ENCODE measurements at regions not wholly inside any gene's neighbourhood (a gene's known extent, or its start where the extent isn't known, plus 50 kb on each side); places are given as distances from the start of the nearest gene placed in this dataset.

GRCh38 chr3:137204409-137204808 lies 246.6 kb downstream of the IL20RB start:
- no peak overlapping the region for H3K4me3 ChIP-seq (ENCODE audit: insufficient read depth in 1 of 2, low read depth in 1 of 2, low read length in 2 of 2)
- H3K9ac ChIP-seq (ENCODE audit: low read length), result no peak overlapping the region
- no peak overlapping the region for H2BK5ac ChIP-seq (ENCODE audit: low read depth, low read length, poor library complexity, severe bottlenecking)
- no peaks in the 10 kb centered on the region for H3K4me1 ChIP-seq (ENCODE audit: control insufficient read depth, insufficient read depth, low read depth, low read length)
- H3K23ac ChIP-seq (ENCODE audit: low read length in 2 of 2), result no peak overlapping the region
- H3K9me3 ChIP-seq (ENCODE audit: control insufficient read depth, low read length), result no peaks in the 10 kb centered on the region
- H3K4me2 ChIP-seq (ENCODE audit: low read length, poor library complexity, severe bottlenecking), result no peak overlapping the region
- no peaks in the 10 kb centered on the region for H3K79me1 ChIP-seq (replicated peaks; ENCODE audit: low read length, poor library complexity, severe bottlenecking)
- H2BK12ac ChIP-seq (ENCODE audit: low read length in 2 of 2), result no peak overlapping the region
- no peaks in the 10 kb centered on the region for H3K27me3 ChIP-seq (ENCODE audit: control insufficient read depth in 1 of 2, insufficient read depth in 1 of 2, low read length in 2 of 2)
- no peak overlapping the region for H3K4ac ChIP-seq (ENCODE audit: low read depth in 1 of 2, low read length in 2 of 2)
- H3K36me3 ChIP-seq (ENCODE audit: control insufficient read depth in 1 of 2, insufficient read depth in 2 of 2, low read depth in 1 of 2, low read length in 2 of 2), result no peaks in the 10 kb centered on the region
- no peak overlapping the region for H3K27ac ChIP-seq (ENCODE audit: low read length, poor library complexity, severe bottlenecking)
- no peak overlapping the region for H4K91ac ChIP-seq (ENCODE audit: low read length)
- WGBS, result 51% methylated on average over 3 of the region's 3 CpGs
- H3K14ac ChIP-seq (ENCODE audit: low read length in 2 of 2), result no peak overlapping the region
- H2AK5ac ChIP-seq (ENCODE audit: low read length, severe bottlenecking), result no peak overlapping the region
- H4K8ac ChIP-seq (ENCODE audit: low read length), result no peak overlapping the region
- H2AFZ ChIP-seq (ENCODE audit: low read depth, low read length), result no peak overlapping the region
- no peak overlapping the region for H2BK15ac ChIP-seq (ENCODE audit: low read depth, poor library complexity, severe bottlenecking)
- H3K18ac ChIP-seq (ENCODE audit: low read depth in 1 of 2, low read length in 2 of 2), result no peak overlapping the region
- peak; percentile 6 for DNase-seq
- H2BK120ac ChIP-seq (ENCODE audit: low read depth, low read length), result no peak overlapping the region

GRCh38 chr3:137205394-137206045 lies 247.7 kb downstream of the IL20RB start:
- Histone ChIP-seq H3K4me2 (ENCODE audit: low read length, poor library complexity, severe bottlenecking) (no peak overlapping the region), H4K91ac (ENCODE audit: low read length) (no peak overlapping the region), H3K14ac (ENCODE audit: low read length in 2 of 2) (no peak overlapping the region), H3K9ac (ENCODE audit: low read length) (no peak overlapping the region), H3K4me1 (ENCODE audit: control insufficient read depth, insufficient read depth, low read depth, low read length) (no peaks in the 10 kb centered on the region), H2BK15ac (ENCODE audit: low read depth, poor library complexity, severe bottlenecking) (no peak overlapping the region), H3K23ac (ENCODE audit: low read length in 2 of 2) (no peak overlapping the region), H4K8ac (ENCODE audit: low read length) (no peak overlapping the region), H2BK12ac (ENCODE audit: low read length in 2 of 2) (no peak overlapping the region), H3K27ac (ENCODE audit: low read length, poor library complexity, severe bottlenecking) (no peak overlapping the region), H3K36me3 (ENCODE audit: control insufficient read depth in 1 of 2, insufficient read depth in 2 of 2, low read depth in 1 of 2, low read length in 2 of 2) (no peaks in the 10 kb centered on the region), H3K4me3 (ENCODE audit: insufficient read depth in 1 of 2, low read depth in 1 of 2, low read length in 2 of 2) (no peak overlapping the region), H3K18ac (ENCODE audit: low read depth in 1 of 2, low read length in 2 of 2) (no peak overlapping the region), H2AK5ac (ENCODE audit: low read length, severe bottlenecking) (no peak overlapping the region), H3K79me1 (replicated peaks; ENCODE audit: low read length, poor library complexity, severe bottlenecking) (no peaks in the 10 kb centered on the region), H2BK5ac (ENCODE audit: low read depth, low read length, poor library complexity, severe bottlenecking) (no peak overlapping the region), H3K4ac (ENCODE audit: low read depth in 1 of 2, low read length in 2 of 2) (no peak overlapping the region), H3K27me3 (ENCODE audit: control insufficient read depth in 1 of 2, insufficient read depth in 1 of 2, low read length in 2 of 2) (no peaks in the 10 kb centered on the region), H3K9me3 (ENCODE audit: control insufficient read depth, low read length) (no peaks in the 10 kb centered on the region), H2BK120ac (ENCODE audit: low read depth, low read length) (no peak overlapping the region), H2AFZ (ENCODE audit: low read depth, low read length) (no peak overlapping the region)
- WGBS, result 14% methylated on average over 5 of the region's 5 CpGs
- DNase-seq, result peak; percentile 64

GRCh38 chr3:137207616-137208015 lies 249.8 kb downstream of the IL20RB start:
- no peak overlapping the region for H3K18ac ChIP-seq (ENCODE audit: low read depth in 1 of 2, low read length in 2 of 2)
- H3K27me3 ChIP-seq (ENCODE audit: control insufficient read depth in 1 of 2, insufficient read depth in 1 of 2, low read length in 2 of 2), result no peaks in the 10 kb centered on the region
- 96% methylated on average over 1 of the region's 1 CpG for WGBS

GRCh38 chr3:137217733-137218132 lies 259.9 kb downstream of the IL20RB start:
- Histone ChIP-seq H3K4me2 (ENCODE audit: low read length, poor library complexity, severe bottlenecking) (no peak overlapping the region), H3K4me1 (ENCODE audit: control insufficient read depth, insufficient read depth, low read depth, low read length) (no peaks in the 10 kb centered on the region), H2AFZ (ENCODE audit: low read depth, low read length) (no peak overlapping the region), H3K27me3 (ENCODE audit: control insufficient read depth in 1 of 2, insufficient read depth in 1 of 2, low read length in 2 of 2) (no peaks in the 10 kb centered on the region), H3K14ac (ENCODE audit: low read length in 2 of 2) (no peak overlapping the region), H3K36me3 (ENCODE audit: control insufficient read depth in 1 of 2, insufficient read depth in 2 of 2, low read depth in 1 of 2, low read length in 2 of 2) (no peaks in the 10 kb centered on the region), H3K4me3 (ENCODE audit: insufficient read depth in 1 of 2, low read depth in 1 of 2, low read length in 2 of 2) (no peak overlapping the region), H4K8ac (ENCODE audit: low read length) (no peak overlapping the region), H3K18ac (ENCODE audit: low read depth in 1 of 2, low read length in 2 of 2) (no peak overlapping the region), H3K23ac (ENCODE audit: low read length in 2 of 2) (no peak overlapping the region), H3K9me3 (ENCODE audit: control insufficient read depth, low read length) (no peaks in the 10 kb centered on the region), H2BK12ac (ENCODE audit: low read length in 2 of 2) (no peak overlapping the region), H2BK5ac (ENCODE audit: low read depth, low read length, poor library complexity, severe bottlenecking) (no peak overlapping the region), H4K91ac (ENCODE audit: low read length) (no peak overlapping the region), H2BK15ac (ENCODE audit: low read depth, poor library complexity, severe bottlenecking) (no peak overlapping the region), H3K4ac (ENCODE audit: low read depth in 1 of 2, low read length in 2 of 2) (no peak overlapping the region), H3K9ac (ENCODE audit: low read length) (no peak overlapping the region), H2BK120ac (ENCODE audit: low read depth, low read length) (no peak overlapping the region), H2AK5ac (ENCODE audit: low read length, severe bottlenecking) (no peak overlapping the region), H3K79me1 (replicated peaks; ENCODE audit: low read length, poor library complexity, severe bottlenecking) (no peaks in the 10 kb centered on the region), H3K27ac (ENCODE audit: low read length, poor library complexity, severe bottlenecking) (no peak overlapping the region)
- DNase-seq, result no peak
- 31% methylated on average over 3 of the region's 5 CpGs for WGBS

More at GRCh38 chr3:137207616-137208015, 249.8 kb downstream of the IL20RB start:
- Histone ChIP-seq H4K8ac (ENCODE audit: low read length) (no peak overlapping the region), H2AFZ (ENCODE audit: low read depth, low read length) (no peak overlapping the region), H2BK120ac (ENCODE audit: low read depth, low read length) (no peak overlapping the region), H3K27ac (ENCODE audit: low read length, poor library complexity, severe bottlenecking) (no peak overlapping the region), H2BK5ac (ENCODE audit: low read depth, low read length, poor library complexity, severe bottlenecking) (no peak overlapping the region), H3K4me1 (ENCODE audit: control insufficient read depth, insufficient read depth, low read depth, low read length) (no peaks in the 10 kb centered on the region), H4K91ac (ENCODE audit: low read length) (no peak overlapping the region), H3K9me3 (ENCODE audit: control insufficient read depth, low read length) (no peaks in the 10 kb centered on the region), H3K9ac (ENCODE audit: low read length) (no peak overlapping the region), H3K79me1 (replicated peaks; ENCODE audit: low read length, poor library complexity, severe bottlenecking) (no peaks in the 10 kb centered on the region), H3K4ac (ENCODE audit: low read depth in 1 of 2, low read length in 2 of 2) (no peak overlapping the region), H3K23ac (ENCODE audit: low read length in 2 of 2) (no peak overlapping the region), H3K4me2 (ENCODE audit: low read length, poor library complexity, severe bottlenecking) (no peak overlapping the region), H2BK15ac (ENCODE audit: low read depth, poor library complexity, severe bottlenecking) (no peak overlapping the region), H3K4me3 (ENCODE audit: insufficient read depth in 1 of 2, low read depth in 1 of 2, low read length in 2 of 2) (no peak overlapping the region), H3K36me3 (ENCODE audit: control insufficient read depth in 1 of 2, insufficient read depth in 2 of 2, low read depth in 1 of 2, low read length in 2 of 2) (no peaks in the 10 kb centered on the region), H2BK12ac (ENCODE audit: low read length in 2 of 2) (no peak overlapping the region), H2AK5ac (ENCODE audit: low read length, severe bottlenecking) (no peak overlapping the region), H3K14ac (ENCODE audit: low read length in 2 of 2) (no peak overlapping the region)
- DNase-seq, result no peak

All from mesenchymal stem cell (in vitro differentiated cells and primary cell).